MCF 10A (cell line): ENCODE measurements at regions not wholly inside any gene's neighbourhood (a gene's known extent, or its start where the extent isn't known, plus 50 kb on each side); places are given as distances from the start of the nearest gene placed in this dataset.

Experiments
- BruUV-seq: library from RNA; stranded (reverse); fragments of 400-500 nt; replicated peaks from 2 replicates; lab custom pipeline; 2021; lab: Mats Ljungman, UMichigan
- CTCF ChIA-PET: fragments of 300-600 bp; sonication (Branson Sonifier 250); formaldehyde crosslinking; extraction: SDS; loops from one replicate; lab custom pipeline; 2021; ENCODE audit warnings: antibody characterized with exemption, inconsistent platforms; lab: Yijun Ruan, JAX
- POLR2A ChIA-PET: fragments of 300-600, 350-650 bp; sonication (Branson Sonifier 250); formaldehyde crosslinking; extraction: SDS; loops from one replicate; lab custom pipeline; 2020; ENCODE audit warnings: antibody characterized with exemption, inconsistent platforms; lab: Yijun Ruan, JAX
- DNase-seq: peaks from one replicate; pipeline ENCODE4 v3.0.0-alpha.2; 2018; ENCODE audit not compliant: unreplicated experiment
- H3K27ac Mint-ChIP-seq: one replicate; pipeline ENCODE4 v1.8.0; 2022; ENCODE audit warnings: mild to moderate bottlenecking, low read depth, mixed read lengths; ENCODE audit not compliant: unreplicated experiment
- H3K27me3 Mint-ChIP-seq: one replicate; pipeline ENCODE4 v1.8.0; 2022; ENCODE audit warnings: mixed read lengths; ENCODE audit not compliant: insufficient read depth, unreplicated experiment
- H3K36me3 Mint-ChIP-seq: one replicate; pipeline ENCODE4 v1.8.0; 2022; ENCODE audit warnings: mild to moderate bottlenecking, moderate library complexity, mixed read lengths; ENCODE audit not compliant: insufficient read depth, unreplicated experiment
- H3K4me1 Mint-ChIP-seq: one replicate; pipeline ENCODE4 v1.8.0; 2022; ENCODE audit warnings: mixed read lengths; ENCODE audit not compliant: insufficient read depth, unreplicated experiment
- H3K4me3 Mint-ChIP-seq: one replicate; pipeline ENCODE4 v1.8.0; 2022; ENCODE audit warnings: mild to moderate bottlenecking, moderate library complexity, mixed read lengths; ENCODE audit not compliant: unreplicated experiment
- H3K9me3 Mint-ChIP-seq: one replicate; pipeline ENCODE4 v1.8.0; 2022; ENCODE audit warnings: mixed read lengths; ENCODE audit not compliant: unreplicated experiment
- intact Hi-C: fragments of 100-400 bp; cut with micrococcal nuclease; formaldehyde crosslinking; loops from 2 replicates; pipeline ENCODE4 v1.14.1; 2022
- TF ChIP-seq, protein P1 (sequence below): fragments of 200-600 bp; IDR thresholded peaks from one replicate; pipeline ENCODE4 v1.8.0; 2022; ENCODE audit warnings: antibody characterized with exemption, mild to moderate bottlenecking; ENCODE audit not compliant: unreplicated experiment

DNA sequence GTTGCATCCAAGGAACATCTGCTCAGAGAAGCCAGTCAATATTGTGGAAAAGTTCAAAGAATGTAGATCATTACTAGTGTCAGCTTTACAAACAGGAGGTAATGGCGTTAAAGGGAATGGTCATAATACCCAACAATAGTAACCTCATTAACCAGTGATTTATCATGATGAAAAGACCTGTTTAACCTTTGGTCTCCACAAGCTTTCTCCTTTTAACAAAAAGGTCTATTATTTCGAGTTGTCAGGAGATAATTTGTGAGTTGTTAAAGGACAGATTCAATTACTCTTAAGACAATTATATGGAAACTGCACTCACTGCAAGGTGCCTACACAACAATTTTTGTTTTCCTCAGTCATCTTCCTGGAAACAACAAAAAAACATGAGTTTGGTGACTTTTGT, 73.8 kb upstream of the HTATIP2 start:
- H3K27me3 Mint-ChIP-seq = peaks cover 93% of the 10 kb centered on the region
- no peak overlapping the region for H3K27ac Mint-ChIP-seq
- no peaks in the 10 kb centered on the region for H3K4me1 Mint-ChIP-seq
- intact Hi-C loops = no loop called here
- ChIA-PET POLR2A (no interaction called here), CTCF (interaction anchor here (0.7 kb wide), 1 partner anchor 128 kb away, joined by 3 read pairs; no protein-coding TSS in a partner anchor)
- no peak for DNase-seq
- BruUV-seq = no TSS peak
- no peaks in the 10 kb centered on the region for H3K36me3 Mint-ChIP-seq
- H3K4me3 Mint-ChIP-seq = no peak overlapping the region
- TF ChIP-seq, protein P1, sequence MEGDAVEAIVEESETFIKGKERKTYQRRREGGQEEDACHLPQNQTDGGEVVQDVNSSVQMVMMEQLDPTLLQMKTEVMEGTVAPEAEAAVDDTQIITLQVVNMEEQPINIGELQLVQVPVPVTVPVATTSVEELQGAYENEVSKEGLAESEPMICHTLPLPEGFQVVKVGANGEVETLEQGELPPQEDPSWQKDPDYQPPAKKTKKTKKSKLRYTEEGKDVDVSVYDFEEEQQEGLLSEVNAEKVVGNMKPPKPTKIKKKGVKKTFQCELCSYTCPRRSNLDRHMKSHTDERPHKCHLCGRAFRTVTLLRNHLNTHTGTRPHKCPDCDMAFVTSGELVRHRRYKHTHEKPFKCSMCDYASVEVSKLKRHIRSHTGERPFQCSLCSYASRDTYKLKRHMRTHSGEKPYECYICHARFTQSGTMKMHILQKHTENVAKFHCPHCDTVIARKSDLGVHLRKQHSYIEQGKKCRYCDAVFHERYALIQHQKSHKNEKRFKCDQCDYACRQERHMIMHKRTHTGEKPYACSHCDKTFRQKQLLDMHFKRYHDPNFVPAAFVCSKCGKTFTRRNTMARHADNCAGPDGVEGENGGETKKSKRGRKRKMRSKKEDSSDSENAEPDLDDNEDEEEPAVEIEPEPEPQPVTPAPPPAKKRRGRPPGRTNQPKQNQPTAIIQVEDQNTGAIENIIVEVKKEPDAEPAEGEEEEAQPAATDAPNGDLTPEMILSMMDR = no peak
- no peaks in the 10 kb centered on the region for H3K9me3 Mint-ChIP-seq

DNA sequence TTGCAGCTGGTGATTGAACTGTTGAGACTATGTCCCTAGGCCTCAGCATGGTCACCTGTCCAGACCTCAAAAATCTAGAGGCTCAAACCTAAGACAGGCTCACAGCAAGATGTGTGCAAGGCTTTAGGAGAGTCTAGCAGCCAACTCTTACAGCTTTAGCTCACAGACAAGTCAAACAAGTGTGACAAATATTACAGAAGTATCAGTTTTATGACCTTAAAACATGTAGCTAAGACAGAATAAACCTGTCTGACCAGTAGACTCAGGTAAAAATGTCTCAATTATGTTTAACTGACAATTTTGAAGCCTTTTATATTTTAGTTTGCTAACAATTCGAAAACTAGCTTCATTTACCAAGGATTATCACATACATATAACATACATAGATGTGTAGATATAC, 80.0 kb upstream of the HTATIP2 start:
- no TSS peak for BruUV-seq
- ChIA-PET CTCF (interaction anchor here (0.6 kb wide), 2 partner anchors 9 to 227 kb away, joined by 3 to 4 read pairs; no protein-coding TSS in a partner anchor), POLR2A (no interaction called here)
- no peak for DNase-seq
- Mint-ChIP-seq H3K36me3 (no peaks in the 10 kb centered on the region), H3K4me3 (no peak overlapping the region), H3K4me1 (peaks cover 6% of the 10 kb centered on the region), H3K27ac (no peak overlapping the region), H3K27me3 (peaks cover 75% of the 10 kb centered on the region), H3K9me3 (no peaks in the 10 kb centered on the region)
- TF ChIP-seq, protein P1 = no peak
- intact Hi-C loops = no loop called here

DNA sequence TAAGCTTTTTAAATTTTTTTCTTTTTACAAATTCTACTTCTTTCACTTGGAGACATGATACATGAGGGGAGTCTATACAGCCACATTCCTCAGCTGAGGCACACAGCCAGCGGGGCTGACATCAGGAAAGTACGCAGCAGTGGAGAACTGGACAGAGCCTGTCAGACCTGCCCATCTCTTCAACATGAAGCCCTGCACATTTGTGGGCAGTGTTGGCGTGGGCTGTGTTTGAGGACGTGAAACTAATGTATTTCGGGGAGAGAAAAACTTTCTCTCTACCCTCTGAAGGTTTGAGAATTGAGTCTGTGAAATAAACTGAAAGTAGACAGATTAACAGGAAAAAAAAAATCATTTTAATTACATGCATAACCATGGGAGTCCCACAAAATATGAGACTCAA, 84.8 kb upstream of the HTATIP2 start:
- Mint-ChIP-seq H3K27ac (no peak overlapping the region), H3K9me3 (no peaks in the 10 kb centered on the region), H3K4me3 (no peak overlapping the region), H3K27me3 (peaks cover 77% of the 10 kb centered on the region), H3K36me3 (no peaks in the 10 kb centered on the region), H3K4me1 (peaks cover 6% of the 10 kb centered on the region)
- POLR2A ChIA-PET = no interaction called here
- TF ChIP-seq, protein P1 = no peak
- BruUV-seq = no TSS peak
- CTCF ChIA-PET = interaction anchor here (0.9 kb wide), 1 partner anchor 1542 kb away, joined by 3 read pairs; no protein-coding TSS in a partner anchor
- peak; percentile 3 for DNase-seq
- intact Hi-C loops = no loop called here

GRCh38 chr11:20277014-20277413, 86.5 kb upstream of the HTATIP2 start:
- DNase-seq = no peak
- TF ChIP-seq, protein P1 = no peak
- no peaks in the 10 kb centered on the region for H3K36me3 Mint-ChIP-seq
- BruUV-seq = no TSS peak
- intact Hi-C loops = no loop called here
- peaks cover 89% of the 10 kb centered on the region for H3K27me3 Mint-ChIP-seq
- H3K9me3 Mint-ChIP-seq = no peaks in the 10 kb centered on the region
- ChIA-PET POLR2A (interaction anchor here (1.0 kb wide), 1 partner anchor 64 kb away, joined by 3 read pairs; no protein-coding TSS in a partner anchor), CTCF (no interaction called here)
- H3K27ac Mint-ChIP-seq = no peak overlapping the region
- peaks cover 6% of the 10 kb centered on the region for H3K4me1 Mint-ChIP-seq
- H3K4me3 Mint-ChIP-seq = no peak overlapping the region
